ENCODE measurements at regions not wholly inside any gene's neighbourhood (a gene's known extent, or its start where the extent isn't known, plus 50 kb on each side); places are given as distances from the start of the nearest gene placed in this dataset.

- H3K36me3 ChIP-seq = no peaks in the 10 kb centered on the region
- H3K27me3 ChIP-seq = no peaks in the 10 kb centered on the region
- TF ChIP-seq CTCF (IDR thresholded peaks at IDR 0.05; ENCODE audit: low read depth, low read length) = no peak
- no peak for DNase-seq (ENCODE audit: low read depth in 1 of 2, low spot score in 1 of 2)
- H3K27ac ChIP-seq = no peak overlapping the region
- no peaks in the 10 kb centered on the region for H3K9me3 ChIP-seq (ENCODE audit: low read depth)
- H3K4me3 ChIP-seq = no peak overlapping the region
- no peaks in the 10 kb centered on the region for H3K4me1 ChIP-seq (ENCODE audit: low read depth)
Measured at GRCh38 chr2:156812496-156812895, 376.3 kb downstream of the GPD2 start.

GRCh38 chr2:156817430-156817829 is 381.3 kb downstream of the GPD2 start:
- H3K36me3 ChIP-seq = no peaks in the 10 kb centered on the region
- H3K27ac ChIP-seq = no peak overlapping the region
- TF ChIP-seq CTCF (IDR thresholded peaks at IDR 0.05; ENCODE audit: low read depth, low read length) = no peak
- DNase-seq (ENCODE audit: low read depth in 1 of 2, low spot score in 1 of 2) = no peak
- H3K9me3 ChIP-seq (ENCODE audit: low read depth) = no peaks in the 10 kb centered on the region
- no peaks in the 10 kb centered on the region for H3K4me1 ChIP-seq (ENCODE audit: low read depth)
- H3K27me3 ChIP-seq = no peaks in the 10 kb centered on the region
- no peak overlapping the region for H3K4me3 ChIP-seq

- Histone ChIP-seq H3K4me3 (no peak overlapping the region), H3K4me1 (ENCODE audit: low read depth) (no peaks in the 10 kb centered on the region), H3K9me3 (ENCODE audit: low read depth) (no peaks in the 10 kb centered on the region), H3K27ac (no peak overlapping the region), H3K27me3 (no peaks in the 10 kb centered on the region), H3K36me3 (no peaks in the 10 kb centered on the region)
- no peak for TF ChIP-seq CTCF (IDR thresholded peaks at IDR 0.05; ENCODE audit: low read depth, low read length)
- no peak for DNase-seq (ENCODE audit: low read depth in 1 of 2, low spot score in 1 of 2)
Measured at GRCh38 chr2:156818221-156818620, 382.0 kb downstream of the GPD2 start.

- no peak overlapping the region for H3K4me3 ChIP-seq
- H3K27ac ChIP-seq = no peak overlapping the region
- H3K27me3 ChIP-seq = no peaks in the 10 kb centered on the region
- no peaks in the 10 kb centered on the region for H3K4me1 ChIP-seq (ENCODE audit: low read depth)
- no peaks in the 10 kb centered on the region for H3K36me3 ChIP-seq
- no peak for TF ChIP-seq CTCF (IDR thresholded peaks at IDR 0.05; ENCODE audit: low read depth, low read length)
- H3K9me3 ChIP-seq (ENCODE audit: low read depth) = no peaks in the 10 kb centered on the region
- peak in 1 of 2 donors; percentile 80 for DNase-seq (ENCODE audit: low read depth in 1 of 2, low spot score in 1 of 2)
Measured at GRCh38 chr2:156818944-156819343, 382.8 kb downstream of the GPD2 start.

- no peak overlapping the region for H3K27ac ChIP-seq
- H3K4me3 ChIP-seq = no peak overlapping the region
- H3K4me1 ChIP-seq (ENCODE audit: low read depth) = no peaks in the 10 kb centered on the region
- H3K27me3 ChIP-seq = no peaks in the 10 kb centered on the region
- no peak for TF ChIP-seq CTCF (IDR thresholded peaks at IDR 0.05; ENCODE audit: low read depth, low read length)
- no peaks in the 10 kb centered on the region for H3K36me3 ChIP-seq
- H3K9me3 ChIP-seq (ENCODE audit: low read depth) = no peaks in the 10 kb centered on the region
- DNase-seq (ENCODE audit: low read depth in 1 of 2, low spot score in 1 of 2) = peak in 1 of 2 donors; percentile 86
Measured at GRCh38 chr2:156826341-156826933, 390.3 kb downstream of the GPD2 start.

Measured in cardiac muscle cell (in vitro differentiated cells and primary cell).